Stimulated activated CD8-positive, alpha-beta memory T cell treated with anti-CD3 and anti-CD28 coated beads, Interleukin-2, amount 100 ng/mL, for 48 hours (primary cell): ENCODE measurements at regions not wholly inside any gene's neighbourhood (a gene's known extent, or its start where the extent isn't known, plus 50 kb on each side); places are given as distances from the start of the nearest gene placed in this dataset.
"Not testable (repeated sequence)": the region's sequence is repeated elsewhere in the genome, so short reads cannot be mapped to it uniquely, and the experiment has no call there.

Experiments used
- DNase-seq, 2 donors: peaks; one replicate each; pipeline ENCODE4 v3.0.0-alpha.2; 2020; ENCODE audit warnings: low read depth in 2 of 2

GRCh38 chr5:130333089-130333488 lies 428.8 kb downstream of the CHSY3 start:
- no peak for DNase-seq

DNA sequence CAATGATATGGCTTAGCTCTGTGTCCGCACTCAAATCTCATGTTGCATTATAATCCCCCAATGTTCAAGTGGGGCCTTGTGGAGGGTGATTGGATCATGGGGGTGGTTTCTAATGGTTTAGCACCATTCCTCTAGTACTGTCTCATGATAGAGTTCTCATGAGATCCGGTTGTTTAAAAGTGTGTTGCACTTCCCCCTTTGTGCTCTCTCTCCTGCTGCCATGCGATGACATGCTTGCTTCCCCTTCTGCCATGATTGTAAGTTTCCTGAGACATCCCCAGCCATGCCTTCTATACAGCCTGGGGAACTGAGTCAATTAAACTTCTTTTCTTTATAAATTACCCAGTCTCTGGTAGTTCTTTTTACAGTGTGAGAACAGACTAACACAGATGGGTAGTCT lies 427.1 kb downstream of the CHSY3 start:
- DNase-seq: no peak

- DNase-seq: no peak
These were observed 420.8 kb downstream of the CHSY3 start for GRCh38 chr5:130324953-130325671.

DNA sequence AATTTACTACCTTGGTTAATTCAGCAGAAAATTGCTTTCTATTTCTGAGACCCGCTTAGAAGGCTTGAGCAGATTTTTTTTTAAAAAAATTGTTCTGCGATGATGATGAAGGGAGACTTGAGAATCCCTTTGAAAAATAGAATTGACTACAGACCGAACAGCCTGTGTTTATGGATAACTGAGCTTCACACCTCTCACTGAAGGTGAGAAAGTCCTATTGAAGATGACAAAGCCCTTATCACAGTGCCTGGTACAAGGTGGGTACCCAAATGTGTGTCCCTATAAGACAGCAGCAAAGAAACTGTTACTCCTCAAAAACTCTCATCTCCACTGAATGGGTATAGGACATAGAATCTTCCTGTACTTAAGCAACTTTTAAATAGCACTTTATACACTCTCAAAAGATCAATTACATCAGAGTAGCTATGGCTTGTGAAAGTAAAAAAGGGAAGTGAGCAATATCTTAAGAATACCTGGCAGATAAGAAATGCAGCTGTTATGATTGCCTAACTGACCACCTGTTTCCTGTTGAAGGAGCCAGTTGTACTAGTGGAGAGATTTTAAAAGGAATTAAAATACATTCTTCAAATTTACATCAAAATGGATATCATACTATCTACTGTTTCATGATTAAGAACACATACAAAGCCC lies 419.7 kb downstream of the CHSY3 start:
- DNase-seq: no peak

DNA sequence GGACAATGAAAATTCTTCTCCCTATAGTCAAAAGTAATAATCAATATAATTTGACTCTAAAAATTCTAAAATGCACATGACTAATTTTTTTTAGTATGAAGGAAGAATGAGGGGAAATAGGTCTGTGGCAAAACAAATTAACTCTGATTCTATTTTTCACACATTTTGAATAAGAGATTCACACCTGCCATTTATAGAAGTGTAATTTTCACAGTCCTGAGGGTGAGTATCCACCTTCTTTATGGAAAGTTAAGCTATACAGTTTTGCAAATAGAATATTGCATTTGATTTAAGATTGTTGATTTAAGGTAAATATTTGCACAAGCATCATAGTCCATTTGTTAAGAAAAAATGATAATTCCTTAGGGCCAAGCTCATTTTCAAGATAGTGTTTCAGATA lies 417.7 kb downstream of the CHSY3 start:
- no peak for DNase-seq

DNA sequence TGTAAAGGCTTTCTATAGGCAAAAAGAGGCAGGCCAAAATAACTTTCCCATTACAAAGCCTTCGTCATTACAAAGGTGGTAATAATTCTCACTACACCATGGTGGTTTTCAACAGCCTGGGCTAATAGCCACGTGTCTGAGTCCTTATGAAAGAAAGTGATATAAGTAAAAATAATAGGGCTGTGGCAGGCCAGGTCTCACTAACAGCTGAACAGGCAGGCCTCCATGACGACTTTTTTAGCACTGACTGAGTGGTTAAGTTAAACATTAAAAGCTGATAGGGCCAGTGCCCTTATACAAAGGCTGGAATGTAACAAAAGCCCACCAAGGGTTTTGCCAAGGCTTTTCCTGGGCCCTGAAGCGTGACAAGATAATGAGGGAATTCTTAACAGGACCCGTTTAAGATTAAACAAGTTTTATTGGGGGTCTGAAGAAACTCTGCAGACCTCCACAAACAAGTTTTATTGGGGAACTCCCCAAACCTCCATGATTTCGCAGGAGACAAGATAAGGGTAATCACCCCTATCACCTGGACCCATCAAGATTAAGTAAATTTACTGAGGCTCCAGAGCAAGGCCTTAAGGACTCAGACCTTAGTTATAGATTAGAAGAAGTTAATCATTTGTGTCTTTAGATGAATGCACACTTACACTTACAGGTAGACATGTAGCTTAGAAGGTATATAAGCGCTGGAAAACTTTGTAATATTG lies 412.9 kb downstream of the CHSY3 start:
- DNase-seq: no peak

- DNase-seq: no peak
These were observed 391.0 kb downstream of the CHSY3 start for GRCh38 chr5:130295235-130295634.

DNA sequence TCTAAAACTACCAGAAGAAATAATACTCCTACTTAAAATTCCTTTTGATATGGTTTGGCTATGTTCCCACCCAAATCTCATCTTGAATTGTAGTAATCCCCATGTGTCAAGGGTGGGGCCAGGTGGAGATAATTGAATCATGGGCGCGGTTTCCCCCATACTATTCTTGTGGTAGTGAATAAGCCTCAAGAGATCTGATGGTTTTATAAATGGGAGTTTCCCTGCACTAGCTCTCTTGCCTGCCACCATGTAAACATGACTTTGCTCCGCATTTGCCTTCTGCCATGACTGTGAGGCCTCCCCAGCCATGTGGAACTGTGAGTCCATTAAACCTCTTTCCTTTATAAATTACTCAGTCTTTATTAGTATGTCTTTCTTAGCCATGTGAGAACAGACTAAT lies 390.5 kb downstream of the CHSY3 start:
- not testable (repeated sequence) for DNase-seq

DNA sequence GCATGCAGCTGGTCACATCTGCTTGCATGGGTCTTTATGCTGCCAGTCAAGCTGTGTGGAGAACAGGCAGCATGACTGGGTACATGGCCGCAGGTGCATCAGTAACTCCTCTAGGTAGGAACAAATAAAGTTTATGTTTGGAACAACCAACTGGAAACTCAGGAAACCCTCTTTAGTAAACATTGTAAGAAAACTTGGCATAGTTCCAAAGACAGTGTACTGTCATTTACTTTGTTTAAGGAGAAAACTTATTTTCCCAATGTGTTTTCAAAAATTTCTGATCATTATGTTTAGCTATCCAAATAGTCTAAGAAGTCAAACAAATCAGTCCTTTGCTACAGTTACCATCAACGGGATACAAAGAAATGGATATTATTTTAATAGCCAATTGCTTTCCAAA lies 386.0 kb downstream of the CHSY3 start:
- DNase-seq: no peak

DNA sequence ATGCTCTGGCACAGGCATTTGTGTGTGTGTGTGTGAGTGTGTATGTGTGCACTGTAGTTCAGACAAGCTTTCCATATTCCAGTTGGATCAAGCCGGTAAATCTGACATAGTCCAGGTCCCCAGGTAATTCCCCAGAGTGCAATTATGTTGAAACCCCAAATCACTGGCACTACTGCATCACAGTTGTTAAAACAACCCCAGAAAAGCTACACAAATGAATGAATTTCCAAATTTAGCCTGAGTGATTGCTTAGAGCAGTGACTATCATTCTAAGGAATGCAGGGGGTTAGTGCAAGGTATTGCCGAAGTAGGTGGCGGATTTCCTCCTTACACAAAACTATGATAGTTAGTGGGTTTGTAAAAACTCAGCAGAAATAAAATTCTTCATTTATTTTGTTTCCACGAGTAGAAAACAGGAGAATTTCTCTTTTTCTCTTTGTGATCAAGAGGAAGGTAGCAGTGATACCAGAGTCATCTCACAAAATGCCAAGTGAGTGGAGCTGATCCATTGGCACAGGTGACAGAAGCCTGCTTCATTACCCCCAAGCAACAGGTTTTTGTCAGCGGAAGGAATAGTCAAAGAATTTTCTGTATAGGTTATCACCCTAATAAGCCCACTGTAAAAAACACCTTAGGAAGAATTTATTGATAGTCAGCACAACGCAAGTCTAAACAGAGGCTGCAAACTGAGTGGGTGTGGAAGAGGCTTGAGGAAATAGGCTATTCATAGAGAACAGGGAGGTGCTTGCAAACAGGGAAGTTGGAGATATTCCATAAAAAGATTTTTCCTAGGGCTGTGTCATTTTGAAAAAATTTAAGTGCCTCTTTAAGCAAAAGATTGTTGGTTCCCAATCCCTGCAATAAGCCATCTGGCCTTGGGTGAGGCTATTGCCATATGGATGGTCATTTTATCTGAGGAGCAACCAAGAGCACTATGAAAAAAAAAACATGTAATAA lies 385.1 kb downstream of the CHSY3 start:
- DNase-seq: no peak

GRCh38 chr5:130287438-130287837 lies 383.2 kb downstream of the CHSY3 start:
- no peak for DNase-seq

DNA sequence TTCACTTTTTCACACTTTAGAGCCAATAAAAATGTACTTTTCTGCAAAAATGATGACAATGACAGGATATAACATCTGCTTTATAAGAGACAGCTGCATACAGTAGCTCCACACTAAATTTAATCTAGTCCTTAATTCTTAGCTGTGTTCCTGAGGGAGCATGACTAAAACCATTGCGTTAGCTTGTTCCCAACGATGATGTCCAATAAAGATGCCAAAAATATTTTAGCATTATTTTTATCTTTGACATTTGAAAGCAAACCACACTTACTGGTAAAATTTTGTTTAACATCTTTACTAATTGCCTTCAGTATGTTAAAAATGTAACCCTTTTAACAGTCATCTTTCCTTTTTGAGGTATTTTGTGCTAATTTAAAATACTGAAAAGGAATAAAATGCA lies 382.7 kb downstream of the CHSY3 start:
- no peak for DNase-seq

DNA sequence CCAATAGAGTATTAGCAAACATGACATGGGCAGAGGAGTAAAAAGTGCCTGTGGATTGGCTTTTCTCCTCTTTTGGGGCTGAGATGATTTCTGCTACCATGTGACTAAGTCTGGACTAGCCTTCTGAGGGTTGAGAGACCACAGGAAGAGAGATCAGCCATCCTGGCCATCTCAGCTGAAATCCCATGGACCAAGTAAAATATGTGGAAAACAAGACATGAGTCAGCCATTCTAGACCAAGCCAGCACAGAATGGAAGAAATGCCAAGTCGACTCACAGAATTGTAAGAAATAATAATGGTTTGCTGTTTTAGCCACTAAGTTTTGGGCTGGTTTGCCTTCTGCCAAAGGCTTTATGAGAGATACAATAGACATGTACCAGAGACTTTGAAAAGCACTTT lies 377.8 kb downstream of the CHSY3 start:
- DNase-seq: no peak

DNA sequence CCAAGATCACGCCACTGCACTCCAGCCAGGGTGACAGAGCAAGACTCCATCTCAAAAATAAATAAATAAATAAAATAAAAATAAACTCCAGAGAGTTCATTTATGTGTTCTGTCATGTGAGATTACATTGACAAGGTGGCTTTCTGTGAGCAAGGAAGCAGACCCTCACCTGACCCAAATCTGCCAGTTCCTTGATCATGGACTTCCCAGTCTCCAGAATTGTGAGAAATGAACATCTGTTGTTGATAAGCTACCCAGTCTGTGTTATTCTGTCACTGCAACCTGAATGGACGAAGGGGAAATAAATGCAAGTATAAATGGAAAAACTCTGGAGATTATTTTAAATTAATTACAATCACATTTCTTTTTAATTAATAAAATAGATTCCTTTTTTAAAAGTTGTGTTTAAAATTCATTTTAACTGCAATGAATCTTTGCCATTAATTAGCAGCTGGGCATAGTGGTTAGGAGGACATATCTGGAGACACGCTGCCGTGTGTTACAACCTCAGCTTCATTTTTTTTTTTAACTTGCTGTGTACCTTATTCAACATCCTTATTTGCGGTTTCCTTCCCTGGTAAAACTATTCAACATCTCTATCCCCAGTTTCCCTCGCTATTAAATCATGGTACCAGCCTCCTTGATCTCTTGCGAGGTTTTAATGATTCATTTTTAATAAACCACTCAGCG lies 376.4 kb downstream of the CHSY3 start:
- DNase-seq: no peak

- no peak for DNase-seq
These were observed 375.1 kb downstream of the CHSY3 start for GRCh38 chr5:130279386-130279785.

GRCh38 chr5:130278136-130278535 lies 373.9 kb downstream of the CHSY3 start:
- DNase-seq: no peak

- no peak for DNase-seq
These were observed 373.3 kb downstream of the CHSY3 start for GRCh38 chr5:130277522-130277921.

- DNase-seq: no peak
These were observed 372.7 kb downstream of the CHSY3 start for GRCh38 chr5:130277002-130277401.

DNA sequence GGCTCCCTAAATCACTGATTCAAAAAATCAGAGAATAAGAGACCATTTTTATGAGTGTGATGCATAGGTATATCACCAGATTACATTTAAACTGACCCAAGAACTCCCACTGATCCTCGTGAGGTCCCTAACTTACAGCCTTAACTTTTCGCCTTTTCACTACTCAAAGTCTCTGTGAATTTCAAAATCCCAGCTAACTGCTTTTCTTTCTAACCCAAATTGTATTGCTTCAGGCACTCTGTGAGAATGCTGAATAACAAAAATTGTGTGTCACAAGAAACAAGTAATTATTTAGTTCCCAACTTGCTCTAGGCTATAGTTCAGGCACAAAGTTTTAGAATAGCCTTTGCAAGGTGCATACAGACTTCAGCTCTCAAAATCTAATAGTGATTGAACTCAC lies 368.6 kb downstream of the CHSY3 start:
- no peak for DNase-seq

DNA sequence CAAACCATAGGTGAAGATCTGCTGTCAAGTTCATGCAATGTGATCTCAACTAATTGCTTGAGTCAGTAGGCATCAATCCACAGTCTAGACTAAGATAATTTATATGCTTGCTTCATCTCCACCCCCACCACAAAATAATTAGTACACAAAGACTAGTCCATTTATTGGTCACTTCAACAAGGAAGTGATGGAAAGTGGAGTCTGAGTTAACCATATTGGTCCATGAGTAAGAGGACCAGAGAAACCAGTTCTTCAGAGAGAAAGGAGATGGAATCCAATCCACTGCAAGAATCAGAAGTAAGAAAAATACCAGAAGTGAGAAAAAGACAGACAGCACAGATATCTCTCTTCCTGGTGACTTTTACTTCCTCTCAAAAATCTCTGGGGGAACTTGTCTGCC lies 366.5 kb downstream of the CHSY3 start:
- no peak for DNase-seq

DNA sequence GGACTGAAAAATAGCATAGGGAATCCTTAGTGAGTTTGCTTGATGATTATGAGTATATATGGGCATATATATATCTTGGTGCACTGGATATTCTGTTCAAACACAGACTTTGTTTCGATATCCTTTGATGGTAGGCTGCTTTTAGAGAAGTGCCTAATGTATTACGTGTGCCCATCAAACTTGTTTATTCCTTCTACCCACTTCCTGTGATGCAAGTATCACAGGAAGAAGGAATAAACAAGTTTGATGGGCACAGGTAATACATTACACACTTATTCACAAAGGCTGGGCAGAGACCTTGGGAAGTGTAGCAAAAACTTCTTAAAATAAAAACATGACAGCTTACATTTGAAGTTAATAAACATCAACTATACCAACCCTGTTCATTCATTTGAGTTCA lies 364.2 kb downstream of the CHSY3 start:
- no peak for DNase-seq
